ENCODE measurements at regions not wholly inside any gene's neighbourhood (a gene's known extent, or its start where the extent isn't known, plus 50 kb on each side); places are given as distances from the start of the nearest gene placed in this dataset.

- TF ChIP-seq POLR2A (IDR thresholded peaks at IDR 0.05) = no peak
- TF ChIP-seq POLR2AphosphoS5 (IDR thresholded peaks at IDR 0.05) = no peak
- no peak for TF ChIP-seq CTCF (IDR thresholded peaks at IDR 0.05)
- TF ChIP-seq EP300 (IDR thresholded peaks at IDR 0.05) = no peak
These were observed 83.6 kb downstream of the HPGD start for GRCh38 chr4:174438711-174439110.
